ENCODE measurements at regions not wholly inside any gene's neighbourhood (a gene's known extent, or its start where the extent isn't known, plus 50 kb on each side); places are given as distances from the start of the nearest gene placed in this dataset.

DNA sequence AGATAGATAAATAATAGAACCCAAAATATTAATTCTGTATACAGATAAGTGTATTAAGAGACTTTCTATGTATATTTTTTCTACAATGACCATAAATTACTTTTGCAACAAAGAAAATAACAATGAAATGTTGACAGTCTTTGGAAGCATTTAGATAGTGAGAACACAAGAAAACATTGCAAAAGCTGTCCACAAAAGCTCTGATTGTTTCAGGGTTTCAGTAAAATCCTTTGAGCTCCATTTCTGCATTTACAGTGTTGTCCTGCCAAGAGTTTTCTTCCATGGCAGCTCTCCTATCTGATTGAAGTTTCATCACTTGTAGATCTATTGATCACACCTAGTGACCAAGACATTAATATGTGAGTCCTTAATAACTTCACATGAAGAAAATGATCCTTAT, 321.8 kb downstream of the GPR37 start:
- Mint-ChIP-seq H3K27ac (no peak overlapping the region), H3K4me1 (ENCODE audit: low read depth) (no peaks in the 10 kb centered on the region), H3K4me3 (no peak overlapping the region), H3K36me3 (ENCODE audit: low read depth) (no peaks in the 10 kb centered on the region), H3K9me3 (no peaks in the 10 kb centered on the region), H3K27me3 (no peaks in the 10 kb centered on the region)

DNA sequence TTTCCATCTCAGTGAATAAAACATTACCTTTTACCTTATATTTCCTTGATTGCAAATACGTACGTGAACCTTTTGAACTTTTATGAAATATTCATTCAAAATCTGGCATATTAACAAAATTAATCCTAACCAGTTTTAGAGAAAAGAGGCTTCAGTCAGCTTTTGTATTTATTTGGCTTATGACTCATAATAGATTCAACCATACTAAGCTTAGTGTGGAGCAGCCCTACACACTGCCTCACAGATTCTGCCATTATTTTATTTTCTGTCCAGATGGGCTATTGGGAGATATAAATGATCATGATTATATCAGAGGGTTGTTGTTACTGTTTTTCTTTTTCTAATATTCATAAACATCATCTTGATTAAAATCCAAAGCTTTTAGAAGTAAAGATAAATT, 325.5 kb downstream of the GPR37 start:
- H3K9me3 Mint-ChIP-seq = peaks cover 4% of the 10 kb centered on the region
- no peaks in the 10 kb centered on the region for H3K27me3 Mint-ChIP-seq
- no peaks in the 10 kb centered on the region for H3K4me1 Mint-ChIP-seq (ENCODE audit: low read depth)
- no peak overlapping the region for H3K4me3 Mint-ChIP-seq
- H3K36me3 Mint-ChIP-seq (ENCODE audit: low read depth) = no peaks in the 10 kb centered on the region
- no peak overlapping the region for H3K27ac Mint-ChIP-seq

DNA sequence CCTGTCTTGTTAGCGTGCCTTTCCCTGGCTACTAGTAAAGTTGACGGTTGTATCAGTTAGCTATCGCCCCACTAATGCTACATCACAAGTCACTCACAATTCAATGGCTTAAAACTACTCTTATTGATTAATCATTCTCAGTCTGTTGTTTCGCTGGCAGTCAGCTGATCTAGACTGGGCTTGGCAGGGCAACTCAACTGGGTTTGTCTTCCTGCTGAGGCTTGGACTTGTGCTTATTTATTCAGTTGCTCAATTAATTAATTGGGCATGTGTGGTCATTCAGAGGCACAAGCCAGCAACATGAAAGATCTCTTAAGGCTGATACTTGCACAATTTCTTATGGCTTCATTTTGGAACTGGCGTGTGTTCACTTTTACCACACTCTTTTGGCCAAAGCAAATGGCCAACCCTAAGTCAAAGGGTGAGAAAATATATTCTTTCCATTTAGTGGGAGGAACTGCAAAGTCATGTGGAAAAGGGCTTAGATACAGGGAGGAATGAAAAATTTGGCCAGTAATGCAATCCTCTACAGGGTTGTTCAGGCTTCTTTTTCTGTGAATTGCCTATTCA, 333.5 kb downstream of the GPR37 start:
- Mint-ChIP-seq H3K27ac (no peak overlapping the region), H3K4me3 (no peak overlapping the region), H3K36me3 (ENCODE audit: low read depth) (no peaks in the 10 kb centered on the region)

DNA sequence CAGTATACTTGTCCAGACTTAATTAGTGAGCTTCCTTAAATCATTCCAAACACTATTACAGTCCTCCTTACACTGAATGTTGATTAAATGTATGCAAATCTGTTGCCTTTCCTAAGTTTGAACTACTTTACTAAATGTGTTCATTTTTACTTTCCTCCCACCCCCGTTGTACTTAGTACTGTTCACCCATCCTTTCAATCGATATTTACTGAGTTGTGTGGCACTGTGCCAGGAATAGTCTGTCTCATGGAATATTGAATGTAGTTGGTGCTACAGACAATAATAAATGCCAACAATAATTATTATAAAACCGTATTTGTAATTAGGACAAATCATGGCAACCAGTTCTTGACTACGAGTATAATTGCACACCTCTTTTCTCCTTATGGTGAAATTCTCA, 335.7 kb downstream of the GPR37 start:
- no peaks in the 10 kb centered on the region for H3K27me3 Mint-ChIP-seq
- no peak overlapping the region for H3K27ac Mint-ChIP-seq
- H3K36me3 Mint-ChIP-seq (ENCODE audit: low read depth) = no peaks in the 10 kb centered on the region
- H3K4me1 Mint-ChIP-seq (ENCODE audit: low read depth) = no peaks in the 10 kb centered on the region
- no peak overlapping the region for H3K4me3 Mint-ChIP-seq
- H3K9me3 Mint-ChIP-seq = no peaks in the 10 kb centered on the region

More for the DNA sequence above, 333.5 kb downstream of the GPR37 start:
- H3K4me1 Mint-ChIP-seq (ENCODE audit: low read depth) = no peaks in the 10 kb centered on the region
- H3K9me3 Mint-ChIP-seq = no peaks in the 10 kb centered on the region
- no peaks in the 10 kb centered on the region for H3K27me3 Mint-ChIP-seq

DNA sequence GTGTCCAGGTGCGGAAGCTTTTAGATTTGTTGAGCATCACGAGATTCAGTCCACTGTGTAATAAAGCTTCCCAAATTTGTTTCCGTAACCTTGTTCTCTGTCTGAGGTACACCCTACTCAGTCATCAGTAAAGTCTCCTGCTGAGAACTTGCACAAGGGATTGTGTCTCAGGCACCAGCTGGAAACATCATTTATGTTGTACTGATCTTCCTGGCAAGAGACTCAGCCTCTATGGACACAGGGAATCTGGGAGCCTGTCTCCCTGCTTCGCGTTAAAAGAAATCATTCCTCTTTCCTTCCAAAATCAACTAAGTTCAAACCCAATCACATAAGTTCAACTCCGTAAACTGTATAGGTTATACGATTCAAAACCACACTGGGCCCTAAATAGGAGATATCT, 336.8 kb downstream of the GPR37 start:
- H3K4me3 Mint-ChIP-seq = no peak overlapping the region
- no peaks in the 10 kb centered on the region for H3K4me1 Mint-ChIP-seq (ENCODE audit: low read depth)
- no peaks in the 10 kb centered on the region for H3K9me3 Mint-ChIP-seq
- H3K27me3 Mint-ChIP-seq = no peaks in the 10 kb centered on the region
- no peak overlapping the region for H3K27ac Mint-ChIP-seq
- H3K36me3 Mint-ChIP-seq (ENCODE audit: low read depth) = no peaks in the 10 kb centered on the region

DNA sequence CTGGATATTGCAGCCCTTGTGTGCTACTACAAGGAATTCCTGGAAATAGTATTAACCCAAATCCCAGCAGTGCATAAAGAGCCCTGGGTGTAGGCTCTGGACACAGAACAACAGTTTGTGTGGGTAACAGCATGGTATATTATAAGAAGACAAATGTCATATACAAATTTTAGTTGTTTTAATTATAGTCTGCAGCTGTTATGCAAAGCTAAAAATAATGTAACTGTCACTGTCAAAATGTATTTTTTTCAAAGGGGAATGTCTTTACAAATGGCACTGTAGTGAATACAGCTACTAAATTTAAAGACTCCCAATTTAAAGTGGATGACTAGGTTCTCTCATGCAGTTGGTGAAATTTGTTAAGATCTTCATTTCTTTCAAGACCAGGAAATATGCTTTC, 339.0 kb downstream of the GPR37 start:
- Mint-ChIP-seq H3K27ac (no peak overlapping the region), H3K4me3 (no peak overlapping the region), H3K27me3 (no peaks in the 10 kb centered on the region), H3K9me3 (no peaks in the 10 kb centered on the region), H3K4me1 (ENCODE audit: low read depth) (no peaks in the 10 kb centered on the region), H3K36me3 (ENCODE audit: low read depth) (no peaks in the 10 kb centered on the region)

DNA sequence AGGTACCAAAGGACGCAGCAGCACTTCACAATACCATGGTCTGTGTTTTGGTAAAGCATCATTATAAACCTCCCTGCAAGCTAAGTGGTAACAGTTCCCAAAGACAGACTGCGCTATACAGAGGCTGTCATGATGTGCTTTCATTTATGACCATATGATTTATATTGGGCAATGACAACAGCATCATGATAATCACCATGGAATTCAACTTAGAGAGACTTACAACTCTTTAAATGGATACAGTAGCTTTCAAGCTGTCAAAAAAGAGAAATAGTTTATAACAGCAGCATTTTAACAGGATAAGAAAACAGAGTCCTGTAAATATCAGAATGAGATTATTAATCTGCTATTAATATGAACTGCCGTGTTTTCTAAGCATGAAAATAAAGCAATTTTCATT, 341.7 kb downstream of the GPR37 start:
- no peak overlapping the region for H3K4me3 Mint-ChIP-seq
- H3K27me3 Mint-ChIP-seq = no peaks in the 10 kb centered on the region
- no peaks in the 10 kb centered on the region for H3K36me3 Mint-ChIP-seq (ENCODE audit: low read depth)
- no peaks in the 10 kb centered on the region for H3K4me1 Mint-ChIP-seq (ENCODE audit: low read depth)
- no peaks in the 10 kb centered on the region for H3K9me3 Mint-ChIP-seq
- no peak overlapping the region for H3K27ac Mint-ChIP-seq

DNA sequence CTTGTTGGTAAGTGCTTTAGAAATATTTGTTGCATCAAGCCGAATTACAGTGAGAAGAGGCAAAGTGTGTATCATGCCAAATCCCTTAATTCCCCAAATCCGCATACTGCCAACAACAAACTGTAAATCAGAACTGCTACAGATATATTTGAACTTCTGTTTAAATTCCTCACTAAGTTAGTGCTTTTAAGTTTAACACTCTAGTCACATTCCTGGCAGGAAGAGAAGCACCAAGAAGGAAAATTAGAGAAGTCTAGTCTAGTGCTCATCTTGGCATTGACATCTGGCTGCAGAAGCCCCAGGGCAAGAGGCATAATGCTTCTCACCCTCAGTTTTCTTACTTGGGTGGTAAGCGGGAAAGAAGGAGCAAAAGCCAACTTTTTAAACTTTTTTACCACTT, 343.5 kb downstream of the GPR37 start:
- no peak overlapping the region for H3K27ac Mint-ChIP-seq
- H3K4me1 Mint-ChIP-seq (ENCODE audit: low read depth) = no peaks in the 10 kb centered on the region
- no peaks in the 10 kb centered on the region for H3K9me3 Mint-ChIP-seq
- H3K4me3 Mint-ChIP-seq = no peak overlapping the region
- H3K36me3 Mint-ChIP-seq (ENCODE audit: low read depth) = no peaks in the 10 kb centered on the region
- H3K27me3 Mint-ChIP-seq = no peaks in the 10 kb centered on the region

DNA sequence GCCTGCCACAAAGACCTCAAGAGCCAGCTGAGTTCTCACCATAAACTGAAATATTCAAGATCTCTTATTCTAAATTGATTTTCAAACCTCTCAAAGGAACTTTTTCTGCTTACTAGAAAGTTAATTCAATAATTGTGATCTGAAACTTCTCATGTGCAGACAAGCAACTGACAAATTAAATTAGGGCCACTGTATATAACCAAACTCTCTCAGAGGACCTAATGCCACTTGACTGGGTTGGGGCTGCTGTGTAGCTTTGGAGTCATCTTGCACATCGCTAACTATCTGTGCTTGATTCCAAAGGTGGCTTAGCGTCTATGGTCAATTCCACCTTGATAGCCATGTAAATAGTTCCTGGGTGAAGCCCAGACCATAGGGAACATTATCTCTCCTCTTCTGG, 345.2 kb downstream of the GPR37 start:
- no peak overlapping the region for H3K27ac Mint-ChIP-seq
- H3K4me3 Mint-ChIP-seq = no peak overlapping the region
- H3K9me3 Mint-ChIP-seq = no peaks in the 10 kb centered on the region
- no peaks in the 10 kb centered on the region for H3K36me3 Mint-ChIP-seq (ENCODE audit: low read depth)
- no peaks in the 10 kb centered on the region for H3K4me1 Mint-ChIP-seq (ENCODE audit: low read depth)
- H3K27me3 Mint-ChIP-seq = no peaks in the 10 kb centered on the region

DNA sequence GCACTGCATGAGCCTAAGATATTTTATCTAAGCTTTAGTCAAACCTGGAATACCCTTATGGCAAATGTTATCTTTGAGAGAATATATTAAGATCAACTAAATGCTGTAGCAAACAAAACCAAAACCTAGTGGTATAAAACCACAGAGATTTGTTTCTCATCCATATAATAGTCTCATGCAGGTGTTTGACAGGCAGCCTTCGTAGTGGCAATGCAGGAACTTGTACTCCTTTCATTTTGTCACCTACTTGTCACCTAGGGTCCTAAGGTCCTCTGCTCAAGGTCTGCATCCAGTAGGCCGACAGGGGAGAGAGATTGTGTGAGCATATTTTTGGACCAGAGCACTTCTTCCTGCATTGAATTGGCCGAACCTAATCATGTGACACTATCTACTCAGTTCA, 352.6 kb downstream of the GPR37 start:
- H3K4me1 Mint-ChIP-seq (ENCODE audit: low read depth) = no peaks in the 10 kb centered on the region
- H3K27me3 Mint-ChIP-seq = no peaks in the 10 kb centered on the region
- no peaks in the 10 kb centered on the region for H3K36me3 Mint-ChIP-seq (ENCODE audit: low read depth)
- no peaks in the 10 kb centered on the region for H3K9me3 Mint-ChIP-seq
- H3K27ac Mint-ChIP-seq = no peak overlapping the region
- no peak overlapping the region for H3K4me3 Mint-ChIP-seq

DNA sequence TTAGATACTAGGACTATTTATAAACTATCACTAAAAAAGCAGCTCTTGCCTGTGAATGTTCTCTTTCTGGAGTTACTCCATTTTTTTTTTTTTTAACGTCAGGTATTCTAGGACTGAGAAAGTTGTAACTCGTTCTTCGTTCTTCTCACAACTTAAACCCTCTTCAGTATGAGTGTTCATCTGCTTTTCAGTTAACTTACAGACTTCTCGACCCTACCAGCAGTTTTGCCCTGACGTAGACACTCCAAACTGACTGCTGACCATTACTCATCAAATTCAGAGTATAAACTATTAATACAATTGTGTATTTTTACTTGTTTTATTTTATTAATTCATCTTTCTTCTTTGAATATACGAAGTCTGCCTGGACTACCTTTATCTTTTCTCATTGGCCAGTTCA, 353.1 kb downstream of the GPR37 start:
- H3K9me3 Mint-ChIP-seq = no peaks in the 10 kb centered on the region
- H3K27ac Mint-ChIP-seq = no peak overlapping the region
- no peaks in the 10 kb centered on the region for H3K27me3 Mint-ChIP-seq
- no peak overlapping the region for H3K4me3 Mint-ChIP-seq
- no peaks in the 10 kb centered on the region for H3K36me3 Mint-ChIP-seq (ENCODE audit: low read depth)
- H3K4me1 Mint-ChIP-seq (ENCODE audit: low read depth) = no peaks in the 10 kb centered on the region

DNA sequence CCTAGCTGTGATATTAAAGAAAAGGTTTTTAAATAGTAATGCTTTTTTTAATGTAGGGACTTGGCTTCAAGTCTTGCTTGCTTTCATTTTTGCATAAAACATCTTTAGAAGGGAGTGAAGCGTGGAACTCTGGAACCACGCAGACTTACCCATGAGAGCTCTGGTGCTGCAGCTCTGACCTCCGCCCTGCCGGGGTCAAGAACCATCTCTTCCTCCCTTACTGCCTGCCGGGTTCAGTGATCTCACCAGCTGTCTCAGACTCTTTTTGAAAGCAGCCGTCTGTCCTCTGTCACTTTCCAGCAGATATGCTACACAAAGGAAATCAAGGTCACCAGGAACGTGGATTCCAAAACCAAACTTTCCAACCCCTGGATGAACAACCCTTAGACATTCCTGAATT, 353.8 kb downstream of the GPR37 start:
- H3K4me1 Mint-ChIP-seq (ENCODE audit: low read depth) = no peaks in the 10 kb centered on the region

DNA sequence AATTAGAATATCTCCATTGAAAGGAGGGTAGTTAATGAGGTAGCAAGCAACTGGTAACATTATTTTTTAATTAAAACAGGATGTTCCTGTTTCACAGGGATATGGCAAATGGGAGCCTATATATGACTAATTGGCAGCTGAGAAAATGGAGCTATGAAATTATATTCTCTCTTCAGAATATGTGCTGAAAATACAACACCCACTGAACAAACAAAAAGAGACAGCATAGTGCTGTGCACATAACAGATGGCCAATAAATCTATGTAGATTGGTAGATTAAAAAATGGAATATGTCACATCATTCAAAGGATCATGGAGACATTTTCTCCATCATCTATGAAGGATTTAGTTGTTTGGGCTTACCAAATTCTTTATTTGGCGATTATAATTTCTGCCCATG, 362.0 kb downstream of the GPR37 start:
- H3K36me3 Mint-ChIP-seq (ENCODE audit: low read depth) = no peaks in the 10 kb centered on the region
- peaks cover 11% of the 10 kb centered on the region for H3K9me3 Mint-ChIP-seq
- no peaks in the 10 kb centered on the region for H3K27me3 Mint-ChIP-seq

More for the DNA sequence above, 353.8 kb downstream of the GPR37 start:
- H3K36me3 Mint-ChIP-seq (ENCODE audit: low read depth) = no peaks in the 10 kb centered on the region
- H3K27me3 Mint-ChIP-seq = no peaks in the 10 kb centered on the region
- no peaks in the 10 kb centered on the region for H3K9me3 Mint-ChIP-seq
- no peak overlapping the region for H3K27ac Mint-ChIP-seq
- H3K4me3 Mint-ChIP-seq = no peak overlapping the region

DNA sequence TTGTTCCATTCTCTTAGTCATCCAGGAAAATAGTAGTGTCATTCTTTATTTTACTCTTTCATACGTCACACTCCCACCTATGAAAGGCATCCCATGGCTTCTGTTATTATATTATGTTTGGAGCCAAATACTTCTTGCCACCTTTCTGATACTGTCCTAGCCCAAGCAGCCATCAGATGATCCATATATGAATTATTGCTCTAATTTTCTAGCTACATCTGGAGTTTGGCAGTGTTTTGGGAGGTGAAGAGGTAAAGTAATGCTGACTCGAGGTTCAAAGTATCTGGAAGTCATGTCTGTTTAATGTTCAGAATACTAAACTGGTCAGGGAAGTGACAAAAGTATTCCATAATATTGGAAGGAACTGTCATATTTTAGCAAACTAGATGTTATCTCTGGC, 362.5 kb downstream of the GPR37 start:
- no peak overlapping the region for H3K4me3 Mint-ChIP-seq
- no peak overlapping the region for H3K27ac Mint-ChIP-seq
- no peaks in the 10 kb centered on the region for H3K27me3 Mint-ChIP-seq
- H3K36me3 Mint-ChIP-seq (ENCODE audit: low read depth) = no peaks in the 10 kb centered on the region
- peaks cover 11% of the 10 kb centered on the region for H3K9me3 Mint-ChIP-seq
- no peaks in the 10 kb centered on the region for H3K4me1 Mint-ChIP-seq (ENCODE audit: low read depth)

More for the DNA sequence above, 362.0 kb downstream of the GPR37 start:
- Mint-ChIP-seq H3K4me1 (ENCODE audit: low read depth) (no peaks in the 10 kb centered on the region), H3K4me3 (no peak overlapping the region), H3K27ac (no peak overlapping the region)

DNA sequence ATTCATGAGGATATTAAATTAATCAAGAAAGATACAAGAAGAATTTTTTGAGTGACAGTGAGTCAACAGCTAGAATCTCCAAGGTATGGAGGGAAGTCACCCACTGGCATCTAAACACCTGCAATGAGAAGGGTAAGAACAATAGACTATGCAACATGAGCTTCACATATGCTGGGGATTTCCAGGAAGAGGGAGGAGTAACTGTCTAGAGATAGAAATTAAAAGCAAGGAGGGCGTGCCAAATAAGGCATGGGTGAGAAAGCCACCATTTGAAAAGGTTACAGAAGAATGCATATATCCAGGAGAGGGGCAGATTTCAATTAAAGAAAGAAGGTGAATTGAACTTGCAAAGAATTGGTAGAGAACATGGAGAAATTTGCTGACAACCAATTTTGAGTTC, 365.7 kb downstream of the GPR37 start:
- H3K27me3 Mint-ChIP-seq = no peaks in the 10 kb centered on the region
- H3K4me3 Mint-ChIP-seq = no peak overlapping the region
- H3K27ac Mint-ChIP-seq = no peak overlapping the region
- no peaks in the 10 kb centered on the region for H3K36me3 Mint-ChIP-seq (ENCODE audit: low read depth)
- H3K4me1 Mint-ChIP-seq (ENCODE audit: low read depth) = no peaks in the 10 kb centered on the region
- peaks cover 16% of the 10 kb centered on the region for H3K9me3 Mint-ChIP-seq

DNA sequence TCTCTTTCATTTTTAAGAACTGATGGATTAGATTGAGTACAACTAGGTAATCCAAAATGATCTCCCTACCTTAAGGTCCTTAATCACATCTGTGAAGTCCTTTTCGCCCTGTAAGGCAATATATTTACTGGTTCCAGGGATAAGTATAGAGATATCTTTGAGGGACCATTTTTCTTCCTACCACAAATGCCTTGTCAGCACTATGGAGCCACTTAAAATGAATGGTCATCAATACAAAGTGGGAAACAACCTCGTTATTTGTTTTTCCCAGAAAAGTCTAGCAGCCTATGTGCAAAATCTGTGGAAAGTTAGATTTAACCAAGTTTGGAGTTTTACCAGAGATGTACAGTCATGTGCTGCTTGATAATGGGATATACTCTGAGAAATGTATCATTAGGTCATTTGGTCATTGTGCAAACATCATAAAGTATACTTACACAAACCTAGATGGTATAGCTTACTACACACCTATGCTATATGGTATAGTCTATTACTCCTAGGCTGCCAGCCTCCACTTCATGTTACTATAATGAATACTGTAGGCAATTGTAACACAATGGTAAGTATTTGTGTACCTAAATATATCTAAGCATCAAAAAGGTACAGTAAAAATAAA, 366.2 kb upstream of the TMEM229A start:
- H3K4me3 Mint-ChIP-seq = no peak overlapping the region
- H3K27me3 Mint-ChIP-seq = no peaks in the 10 kb centered on the region
- no peak overlapping the region for H3K27ac Mint-ChIP-seq
- H3K9me3 Mint-ChIP-seq = peaks cover 16% of the 10 kb centered on the region
- no peaks in the 10 kb centered on the region for H3K36me3 Mint-ChIP-seq (ENCODE audit: low read depth)
- no peaks in the 10 kb centered on the region for H3K4me1 Mint-ChIP-seq (ENCODE audit: low read depth)
